C4-2B (cell line): ENCODE measurements at regions not wholly inside any gene's neighbourhood (a gene's known extent, or its start where the extent isn't known, plus 50 kb on each side); places are given as distances from the start of the nearest gene placed in this dataset.

Experiments used
- ZFX ChIP-seq: fragments of 450-650 bp; IDR thresholded peaks from 2 replicates; pipeline ENCODE4 v1.6.1; 2017
- TF ChIP-seq, protein P1 (sequence below): fragments of 450-650 bp; conservative IDR thresholded peaks from 2 replicates; pipeline ENCODE4 v1.5.1; 2017; ENCODE audit warnings: mild to moderate bottlenecking

DNA sequence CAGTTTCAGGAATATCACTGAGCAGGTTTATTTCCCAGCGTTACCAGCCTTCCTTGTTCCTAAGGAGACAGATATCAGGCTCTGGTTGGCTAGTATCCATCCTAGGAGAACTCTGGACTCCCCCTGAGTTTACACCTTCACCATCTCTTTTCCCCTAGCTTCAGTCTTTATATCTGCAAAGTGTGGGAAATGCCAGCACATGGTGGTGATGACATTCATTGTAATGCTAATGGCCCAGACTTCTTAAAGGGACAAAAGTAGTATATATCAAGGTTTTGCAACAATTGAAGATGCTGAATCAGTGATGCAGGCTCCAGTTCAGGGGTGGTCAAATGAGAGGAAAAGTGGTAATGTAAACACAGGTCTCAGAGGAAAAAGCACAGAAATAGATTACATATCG is 224.3 kb upstream of the SYNDIG1 start:
- TF ChIP-seq, protein P1, sequence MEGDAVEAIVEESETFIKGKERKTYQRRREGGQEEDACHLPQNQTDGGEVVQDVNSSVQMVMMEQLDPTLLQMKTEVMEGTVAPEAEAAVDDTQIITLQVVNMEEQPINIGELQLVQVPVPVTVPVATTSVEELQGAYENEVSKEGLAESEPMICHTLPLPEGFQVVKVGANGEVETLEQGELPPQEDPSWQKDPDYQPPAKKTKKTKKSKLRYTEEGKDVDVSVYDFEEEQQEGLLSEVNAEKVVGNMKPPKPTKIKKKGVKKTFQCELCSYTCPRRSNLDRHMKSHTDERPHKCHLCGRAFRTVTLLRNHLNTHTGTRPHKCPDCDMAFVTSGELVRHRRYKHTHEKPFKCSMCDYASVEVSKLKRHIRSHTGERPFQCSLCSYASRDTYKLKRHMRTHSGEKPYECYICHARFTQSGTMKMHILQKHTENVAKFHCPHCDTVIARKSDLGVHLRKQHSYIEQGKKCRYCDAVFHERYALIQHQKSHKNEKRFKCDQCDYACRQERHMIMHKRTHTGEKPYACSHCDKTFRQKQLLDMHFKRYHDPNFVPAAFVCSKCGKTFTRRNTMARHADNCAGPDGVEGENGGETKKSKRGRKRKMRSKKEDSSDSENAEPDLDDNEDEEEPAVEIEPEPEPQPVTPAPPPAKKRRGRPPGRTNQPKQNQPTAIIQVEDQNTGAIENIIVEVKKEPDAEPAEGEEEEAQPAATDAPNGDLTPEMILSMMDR = no peak
- no peak for TF ChIP-seq ZFX
